HepG2 (cell line): ENCODE measurements at regions not wholly inside any gene's neighbourhood (a gene's known extent, or its start where the extent isn't known, plus 50 kb on each side); places are given as distances from the start of the nearest gene placed in this dataset.

Source experiments
- DMAP1 ChIP-seq: IDR thresholded peaks from 2 replicates; pipeline ENCODE4 v1.6.1; 2016
- JDP2 ChIP-seq: sonication (generic); formaldehyde crosslinking; IDR thresholded peaks from 2 replicates; pipeline ENCODE4 v1.8.1; 2022; ENCODE audit warnings: missing genetic modification reagents, borderline replicate concordance
- PRPF4 ChIP-seq: fragments of 200-400 bp; formaldehyde crosslinking; IDR thresholded peaks from 2 replicates; pipeline ENCODE4 v1.6.1; 2016; ENCODE audit warnings: low read length, low read depth; ENCODE audit not compliant: poor library complexity, severe bottlenecking
- SOX6 ChIP-seq, 2 experiments: fragments of 450-650 bp in 1 of 2; sonication (generic) in 1 of 2; formaldehyde crosslinking in 1 of 2; IDR thresholded peaks; 2 replicates each; pipeline versions ENCODE4 v1.4.0 to v1.6.1; 2017 to 2020; ENCODE audit warnings: antibody characterized with exemption in 1 of 2, mild to moderate bottlenecking in 1 of 2, missing genetic modification reagents in 1 of 2
- SUZ12 ChIP-seq: fragments of 150-350 bp; IDR thresholded peaks from 2 replicates; pipeline ENCODE4 v1.6.1; 2014; ENCODE audit warnings: low read depth, low read length
- ZIK1 ChIP-seq: sonication (generic); formaldehyde crosslinking; IDR thresholded peaks from 2 replicates; pipeline ENCODE4 v1.5.0; 2020; ENCODE audit warnings: mild to moderate bottlenecking, low read depth, missing genetic modification reagents, borderline replicate concordance
- ZNF205 ChIP-seq: IDR thresholded peaks from 2 replicates; pipeline ENCODE4 v1.6.1; 2018; ENCODE audit warnings: missing biosample characterization, missing genetic modification reagents
- ZNF224 ChIP-seq: sonication (generic); formaldehyde crosslinking; IDR thresholded peaks from 2 replicates; pipeline ENCODE4 v1.5.0; 2020; ENCODE audit warnings: mild to moderate bottlenecking, missing genetic modification reagents
- ZNF232 ChIP-seq: sonication (generic); formaldehyde crosslinking; IDR thresholded peaks from 2 replicates; pipeline ENCODE4 v1.4.0; 2020; ENCODE audit warnings: missing genetic modification reagents, borderline replicate concordance
- ZNF746 ChIP-seq: sonication (generic); formaldehyde crosslinking; IDR thresholded peaks from 2 replicates; pipeline ENCODE4 v1.8.0; 2022; ENCODE audit warnings: mild to moderate bottlenecking, missing genetic modification reagents
- TF ChIP-seq, protein P1 (sequence below): sonication (generic); formaldehyde crosslinking; IDR thresholded peaks from 2 replicates; pipeline ENCODE4 v1.5.0; 2020; ENCODE audit warnings: missing genetic modification reagents
- TF ChIP-seq, protein P2 (sequence below): sonication (generic); formaldehyde crosslinking; IDR thresholded peaks from 2 replicates; pipeline ENCODE4 v1.4.0; 2020; ENCODE audit warnings: missing genetic modification reagents, borderline replicate concordance
- TF ChIP-seq, protein P3 (sequence below): sonication (generic); formaldehyde crosslinking; conservative IDR thresholded peaks from 2 replicates; pipeline ENCODE4 v1.8.0; 2022; ENCODE audit warnings: mild to moderate bottlenecking, moderate library complexity, missing genetic modification reagents
- TF ChIP-seq, protein P4 (sequence below): sonication (generic); formaldehyde crosslinking; IDR thresholded peaks from 2 replicates; pipeline ENCODE4 v1.4.0; 2020; ENCODE audit warnings: missing genetic modification reagents, low read depth, mild to moderate bottlenecking, borderline replicate concordance
- TF ChIP-seq, protein P5 (sequence below): sonication (generic); formaldehyde crosslinking; IDR thresholded peaks from 2 replicates; pipeline ENCODE4 v1.5.1; 2020; ENCODE audit warnings: mild to moderate bottlenecking, missing genetic modification reagents, borderline replicate concordance
- TF ChIP-seq, protein P6 (sequence below): sonication (generic); formaldehyde crosslinking; IDR thresholded peaks from 2 replicates; pipeline ENCODE4; 2020; ENCODE audit warnings: missing genetic modification reagents, mild to moderate bottlenecking, borderline replicate concordance

DNA sequence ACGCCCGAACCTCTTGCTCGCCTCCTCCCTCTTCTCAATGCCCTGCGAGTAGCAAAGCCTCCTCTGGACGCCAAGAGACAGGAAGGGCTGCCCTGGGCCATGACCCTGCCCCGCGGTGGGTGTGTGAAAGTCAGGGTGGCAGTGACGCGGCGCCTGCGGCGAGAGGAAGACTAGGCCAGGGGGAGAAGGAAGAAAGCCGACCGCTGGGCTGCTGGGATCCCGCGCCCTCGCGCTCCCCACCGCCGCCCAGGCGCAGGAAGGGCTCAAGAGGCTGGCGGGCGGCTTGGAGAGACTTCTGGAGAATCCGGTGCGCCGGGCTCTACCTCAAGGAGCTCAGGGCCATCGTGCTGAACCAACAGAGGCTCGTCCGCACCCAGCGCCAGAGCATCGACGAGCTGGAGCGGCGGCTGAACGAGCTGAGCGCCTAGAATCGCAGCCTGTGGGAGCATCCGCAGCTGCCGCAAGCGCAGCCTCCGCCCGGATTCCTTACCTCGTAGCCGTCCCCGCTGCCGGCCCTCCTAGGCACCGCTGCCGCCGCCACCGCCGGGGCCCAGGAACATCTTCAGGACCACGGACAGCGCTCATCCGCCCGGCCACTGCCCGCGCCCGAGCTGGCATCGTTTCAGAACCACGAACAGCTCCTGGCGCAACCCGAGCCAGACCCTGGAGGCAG lies 105.0 kb upstream of the PRB2 start (continued):
- TF ChIP-seq PRPF4 (no peak), ZNF224 (0 out of 2 replicates have a peak, but pooled peaks have one; percentile 32), ZNF232 (CRISPR knock-in tag) (peak; percentile 99), ZNF205 (peak; percentile 96), DMAP1 (peak; percentile 36; the same call in 1 of the 2 replicates), ZNF746 (CRISPR knock-in tag) (peak; percentile 88), SUZ12 (no peak), SOX6 (IDR thresholded peaks at IDR 0.05) (no peak), SOX6 (CRISPR knock-in tag; IDR thresholded peaks at IDR 0.05) (peak; percentile 54; the same call in 1 of the 2 replicates), ZIK1 (CRISPR knock-in tag) (peak; percentile 98), JDP2 (peak; percentile 94; the same call in 1 of the 2 replicates)
- TF ChIP-seq, protein P1, sequence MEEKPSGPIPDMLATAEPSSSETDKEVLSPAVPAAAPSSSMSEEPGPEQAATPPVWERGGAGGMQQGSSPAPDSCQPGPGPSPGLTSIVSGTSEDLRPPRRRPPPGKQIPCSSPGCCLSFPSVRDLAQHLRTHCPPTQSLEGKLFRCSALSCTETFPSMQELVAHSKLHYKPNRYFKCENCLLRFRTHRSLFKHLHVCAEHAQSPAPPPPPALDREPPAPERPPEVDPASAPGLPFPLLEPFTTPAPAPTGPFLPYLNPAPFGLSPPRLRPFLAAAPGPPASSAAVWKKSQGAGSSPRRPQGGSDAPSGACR (CRISPR knock-in tag): peak; percentile 96
- TF ChIP-seq, protein P2, sequence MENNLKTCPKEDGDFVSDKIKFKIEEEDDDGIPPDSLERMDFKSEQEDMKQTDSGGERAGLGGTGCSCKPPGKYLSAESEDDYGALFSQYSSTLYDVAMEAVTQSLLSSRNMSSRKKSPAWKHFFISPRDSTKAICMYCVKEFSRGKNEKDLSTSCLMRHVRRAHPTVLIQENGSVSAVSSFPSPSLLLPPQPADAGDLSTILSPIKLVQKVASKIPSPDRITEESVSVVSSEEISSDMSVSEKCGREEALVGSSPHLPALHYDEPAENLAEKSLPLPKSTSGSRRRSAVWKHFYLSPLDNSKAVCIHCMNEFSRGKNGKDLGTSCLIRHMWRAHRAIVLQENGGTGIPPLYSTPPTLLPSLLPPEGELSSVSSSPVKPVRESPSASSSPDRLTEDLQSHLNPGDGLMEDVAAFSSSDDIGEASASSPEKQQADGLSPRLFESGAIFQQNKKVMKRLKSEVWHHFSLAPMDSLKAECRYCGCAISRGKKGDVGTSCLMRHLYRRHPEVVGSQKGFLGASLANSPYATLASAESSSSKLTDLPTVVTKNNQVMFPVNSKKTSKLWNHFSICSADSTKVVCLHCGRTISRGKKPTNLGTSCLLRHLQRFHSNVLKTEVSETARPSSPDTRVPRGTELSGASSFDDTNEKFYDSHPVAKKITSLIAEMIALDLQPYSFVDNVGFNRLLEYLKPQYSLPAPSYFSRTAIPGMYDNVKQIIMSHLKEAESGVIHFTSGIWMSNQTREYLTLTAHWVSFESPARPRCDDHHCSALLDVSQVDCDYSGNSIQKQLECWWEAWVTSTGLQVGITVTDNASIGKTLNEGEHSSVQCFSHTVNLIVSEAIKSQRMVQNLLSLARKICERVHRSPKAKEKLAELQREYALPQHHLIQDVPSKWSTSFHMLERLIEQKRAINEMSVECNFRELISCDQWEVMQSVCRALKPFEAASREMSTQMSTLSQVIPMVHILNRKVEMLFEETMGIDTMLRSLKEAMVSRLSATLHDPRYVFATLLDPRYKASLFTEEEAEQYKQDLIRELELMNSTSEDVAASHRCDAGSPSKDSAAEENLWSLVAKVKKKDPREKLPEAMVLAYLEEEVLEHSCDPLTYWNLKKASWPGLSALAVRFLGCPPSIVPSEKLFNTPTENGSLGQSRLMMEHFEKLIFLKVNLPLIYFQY (CRISPR knock-in tag): peak; percentile 96
- TF ChIP-seq, protein P3, sequence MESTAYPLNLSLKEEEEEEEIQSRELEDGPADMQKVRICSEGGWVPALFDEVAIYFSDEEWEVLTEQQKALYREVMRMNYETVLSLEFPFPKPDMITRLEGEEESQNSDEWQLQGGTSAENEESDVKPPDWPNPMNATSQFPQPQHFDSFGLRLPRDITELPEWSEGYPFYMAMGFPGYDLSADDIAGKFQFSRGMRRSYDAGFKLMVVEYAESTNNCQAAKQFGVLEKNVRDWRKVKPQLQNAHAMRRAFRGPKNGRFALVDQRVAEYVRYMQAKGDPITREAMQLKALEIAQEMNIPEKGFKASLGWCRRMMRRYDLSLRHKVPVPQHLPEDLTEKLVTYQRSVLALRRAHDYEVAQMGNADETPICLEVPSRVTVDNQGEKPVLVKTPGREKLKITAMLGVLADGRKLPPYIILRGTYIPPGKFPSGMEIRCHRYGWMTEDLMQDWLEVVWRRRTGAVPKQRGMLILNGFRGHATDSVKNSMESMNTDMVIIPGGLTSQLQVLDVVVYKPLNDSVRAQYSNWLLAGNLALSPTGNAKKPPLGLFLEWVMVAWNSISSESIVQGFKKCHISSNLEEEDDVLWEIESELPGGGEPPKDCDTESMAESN: peak; percentile 91
- TF ChIP-seq, protein P4, sequence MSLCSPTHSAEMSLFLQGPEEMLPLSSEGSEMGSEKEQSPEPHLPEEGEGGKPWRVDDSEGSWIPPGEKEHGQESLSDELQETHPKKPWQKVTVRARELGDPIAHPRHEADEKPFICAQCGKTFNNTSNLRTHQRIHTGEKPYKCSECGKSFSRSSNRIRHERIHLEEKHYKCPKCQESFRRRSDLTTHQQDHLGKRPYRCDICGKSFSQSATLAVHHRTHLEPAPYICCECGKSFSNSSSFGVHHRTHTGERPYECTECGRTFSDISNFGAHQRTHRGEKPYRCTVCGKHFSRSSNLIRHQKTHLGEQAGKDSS (CRISPR knock-in tag): peak; percentile 97
- TF ChIP-seq, protein P5, sequence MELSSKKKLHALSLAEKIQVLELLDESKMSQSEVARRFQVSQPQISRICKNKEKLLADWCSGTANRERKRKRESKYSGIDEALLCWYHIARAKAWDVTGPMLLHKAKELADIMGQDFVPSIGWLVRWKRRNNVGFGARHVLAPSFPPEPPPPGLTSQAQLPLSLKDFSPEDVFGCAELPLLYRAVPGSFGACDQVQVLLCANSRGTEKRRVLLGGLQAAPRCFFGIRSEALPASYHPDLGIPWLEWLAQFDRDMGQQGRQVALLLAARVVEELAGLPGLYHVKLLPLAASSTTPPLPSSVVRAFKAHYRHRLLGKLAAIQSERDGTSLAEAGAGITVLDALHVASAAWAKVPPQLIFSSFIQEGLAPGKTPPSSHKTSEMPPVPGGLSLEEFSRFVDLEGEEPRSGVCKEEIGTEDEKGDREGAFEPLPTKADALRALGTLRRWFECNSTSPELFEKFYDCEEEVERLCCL (CRISPR knock-in tag): peak; percentile 99
- TF ChIP-seq, protein P6, sequence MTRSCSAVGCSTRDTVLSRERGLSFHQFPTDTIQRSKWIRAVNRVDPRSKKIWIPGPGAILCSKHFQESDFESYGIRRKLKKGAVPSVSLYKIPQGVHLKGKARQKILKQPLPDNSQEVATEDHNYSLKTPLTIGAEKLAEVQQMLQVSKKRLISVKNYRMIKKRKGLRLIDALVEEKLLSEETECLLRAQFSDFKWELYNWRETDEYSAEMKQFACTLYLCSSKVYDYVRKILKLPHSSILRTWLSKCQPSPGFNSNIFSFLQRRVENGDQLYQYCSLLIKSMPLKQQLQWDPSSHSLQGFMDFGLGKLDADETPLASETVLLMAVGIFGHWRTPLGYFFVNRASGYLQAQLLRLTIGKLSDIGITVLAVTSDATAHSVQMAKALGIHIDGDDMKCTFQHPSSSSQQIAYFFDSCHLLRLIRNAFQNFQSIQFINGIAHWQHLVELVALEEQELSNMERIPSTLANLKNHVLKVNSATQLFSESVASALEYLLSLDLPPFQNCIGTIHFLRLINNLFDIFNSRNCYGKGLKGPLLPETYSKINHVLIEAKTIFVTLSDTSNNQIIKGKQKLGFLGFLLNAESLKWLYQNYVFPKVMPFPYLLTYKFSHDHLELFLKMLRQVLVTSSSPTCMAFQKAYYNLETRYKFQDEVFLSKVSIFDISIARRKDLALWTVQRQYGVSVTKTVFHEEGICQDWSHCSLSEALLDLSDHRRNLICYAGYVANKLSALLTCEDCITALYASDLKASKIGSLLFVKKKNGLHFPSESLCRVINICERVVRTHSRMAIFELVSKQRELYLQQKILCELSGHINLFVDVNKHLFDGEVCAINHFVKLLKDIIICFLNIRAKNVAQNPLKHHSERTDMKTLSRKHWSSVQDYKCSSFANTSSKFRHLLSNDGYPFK: peak; percentile 70; the same call in 1 of the 2 replicates
